HEK293 (cell line): ENCODE measurements at regions not wholly inside any gene's neighbourhood (a gene's known extent, or its start where the extent isn't known, plus 50 kb on each side); places are given as distances from the start of the nearest gene placed in this dataset.

ENCODE experiments used
- CTCF ChIA-PET: fragments of 350-600 bp; formaldehyde crosslinking; extraction: SDS; loops from one replicate; lab custom pipeline; 2021; ENCODE audit warnings: antibody characterized with exemption; lab: Yijun Ruan, JAX
- POLR2A ChIA-PET: fragments of 300-600 bp; formaldehyde crosslinking; extraction: SDS; loops from one replicate; lab custom pipeline; 2020; ENCODE audit warnings: antibody characterized with exemption, inconsistent platforms; lab: Yijun Ruan, JAX
- H3K27ac ChIP-seq: fragments of 200-500 bp; sonication (Bioruptor generic); 2 replicates; pipeline ENCODE4 v1.5.1; 2014; ENCODE audit warnings: low read depth, low read length, control low read depth, inconsistent platforms; ENCODE audit errors: extremely low read depth
- H3K36me3 ChIP-seq, 2 experiments: fragments of 200-500 bp in 1 of 2; sonication (Bioruptor generic) in 1 of 2; 1 replicate in 1 of 2; 2 replicates in 1 of 2; pipeline ENCODE4 v1.5.1; 2014 to 2017; ENCODE audit warnings: inconsistent platforms in 2 of 2, low read length in 2 of 2; ENCODE audit not compliant: control insufficient read depth in 2 of 2, insufficient read depth in 1 of 2
- H3K4me1 ChIP-seq: fragments of 200-500 bp; sonication (Bioruptor generic); 2 replicates; pipeline ENCODE4 v1.5.1; 2014; ENCODE audit warnings: mild to moderate bottlenecking, low read length, inconsistent platforms; ENCODE audit not compliant: control insufficient read depth, insufficient read depth
- H3K4me3 ChIP-seq: 2 replicates; pipeline ENCODE4 v1.5.1; 2011; ENCODE audit warnings: low read depth, mild to moderate bottlenecking, control low read depth, low read length, moderate library complexity
- H3K9me3 ChIP-seq: fragments of 200-500 bp; sonication (Bioruptor generic); 2 replicates; pipeline ENCODE4 v1.5.1; 2014; ENCODE audit warnings: low read depth, low read length, inconsistent platforms; ENCODE audit not compliant: control insufficient read depth, insufficient read depth
- AEBP2 ChIP-seq: fragments of 450-650 bp; formaldehyde crosslinking; IDR thresholded peaks from 2 replicates; pipeline ENCODE4 v1.5.1; 2016; ENCODE audit warnings: missing biosample characterization, missing genetic modification characterization, borderline replicate concordance
- BCL11B ChIP-seq: fragments of 450-650 bp; formaldehyde crosslinking; IDR thresholded peaks from 2 replicates; pipeline ENCODE4 v1.5.1; 2016; ENCODE audit warnings: low read depth, missing biosample characterization, missing genetic modification characterization
- EGR2 ChIP-seq: fragments of 450-650 bp; formaldehyde crosslinking; IDR thresholded peaks from 2 replicates; pipeline ENCODE4 v1.5.1; 2016; ENCODE audit warnings: low read depth, missing biosample characterization, missing genetic modification characterization
- KLF17 ChIP-seq: fragments of 450-650 bp; formaldehyde crosslinking; IDR thresholded peaks from 2 replicates; pipeline ENCODE4 v1.5.1; 2016; ENCODE audit warnings: missing biosample characterization, missing genetic modification characterization
- KLF9 ChIP-seq: fragments of 450-650 bp; formaldehyde crosslinking; IDR thresholded peaks from 2 replicates; pipeline ENCODE4 v1.5.1; 2016; ENCODE audit warnings: missing biosample characterization, missing genetic modification characterization, low read depth
- MZF1 ChIP-seq: fragments of 450-650 bp; formaldehyde crosslinking; IDR thresholded peaks from 2 replicates; pipeline ENCODE4 v1.5.1; 2017; ENCODE audit warnings: missing biosample characterization, missing genetic modification characterization, borderline replicate concordance
- OVOL3 ChIP-seq: fragments of 450-650 bp; formaldehyde crosslinking; IDR thresholded peaks from 2 replicates; pipeline ENCODE4 v1.5.1; 2016; ENCODE audit warnings: missing biosample characterization, missing genetic modification characterization
- PATZ1 ChIP-seq: fragments of 450-650 bp; formaldehyde crosslinking; IDR thresholded peaks from 2 replicates; pipeline ENCODE4 v1.5.1; 2016; ENCODE audit warnings: missing biosample characterization, missing genetic modification characterization
- SP2 ChIP-seq: fragments of 450-650 bp; formaldehyde crosslinking; IDR thresholded peaks from 2 replicates; pipeline ENCODE4 v1.5.1; 2016; ENCODE audit warnings: missing biosample characterization, missing genetic modification characterization
- TCF7L2 ChIP-seq: IDR thresholded peaks from 2 replicates; pipeline ENCODE4 v1.6.1; 2011; ENCODE audit warnings: low read depth, mild to moderate bottlenecking, inconsistent platforms, low read length, moderate library complexity, borderline replicate concordance
- YY1 ChIP-seq: fragments of 450-650 bp; formaldehyde crosslinking; IDR thresholded peaks from 2 replicates; pipeline ENCODE4 v1.5.1; 2018; ENCODE audit warnings: missing biosample characterization, missing genetic modification characterization
- ZNF121 ChIP-seq: fragments of 450-650 bp; formaldehyde crosslinking; IDR thresholded peaks from 2 replicates; pipeline ENCODE4 v1.5.1; 2016; ENCODE audit warnings: missing biosample characterization, missing genetic modification characterization
- ZNF148 ChIP-seq: fragments of 450-650 bp; formaldehyde crosslinking; IDR thresholded peaks from 2 replicates; pipeline ENCODE4 v1.5.0; 2017; ENCODE audit warnings: missing biosample characterization, missing genetic modification characterization, borderline replicate concordance
- ZNF2 ChIP-seq: fragments of 450-650 bp; formaldehyde crosslinking; IDR thresholded peaks from 2 replicates; pipeline ENCODE4 v1.5.1; 2016; ENCODE audit warnings: missing biosample characterization, missing genetic modification characterization
- ZNF311 ChIP-seq: fragments of 450-650 bp; formaldehyde crosslinking; IDR thresholded peaks from 2 replicates; pipeline ENCODE4 v1.5.1; 2017; ENCODE audit warnings: missing biosample characterization, missing genetic modification characterization, borderline replicate concordance
- ZNF394 ChIP-seq: fragments of 450-650 bp; formaldehyde crosslinking; IDR thresholded peaks from 2 replicates; pipeline ENCODE4 v1.5.1; 2016; ENCODE audit warnings: missing biosample characterization, missing genetic modification characterization, mild to moderate bottlenecking, moderate library complexity, borderline replicate concordance
- ZNF501 ChIP-seq: fragments of 450-650 bp; formaldehyde crosslinking; IDR thresholded peaks from 2 replicates; pipeline ENCODE4 v1.5.1; 2016; ENCODE audit warnings: missing biosample characterization, missing genetic modification characterization
- ZNF548 ChIP-seq: fragments of 450-650 bp; formaldehyde crosslinking; IDR thresholded peaks from 2 replicates; pipeline ENCODE4 v1.5.1; 2016; ENCODE audit warnings: missing biosample characterization, missing genetic modification characterization
- ZNF561 ChIP-seq: fragments of 450-650 bp; IDR thresholded peaks from 2 replicates; pipeline ENCODE4 v1.5.1; 2018; ENCODE audit warnings: missing biosample characterization, missing genetic modification characterization, borderline replicate concordance
- ZNF596 ChIP-seq: fragments of 450-650 bp; IDR thresholded peaks from 2 replicates; pipeline ENCODE4 v1.5.0; 2018; ENCODE audit warnings: missing biosample characterization, mild to moderate bottlenecking, missing genetic modification characterization, moderate library complexity
- ZNF623 ChIP-seq: fragments of 450-650 bp; formaldehyde crosslinking; IDR thresholded peaks from 2 replicates; pipeline ENCODE4 v1.5.1; 2016; ENCODE audit warnings: missing biosample characterization, missing genetic modification characterization
- ZNF624 ChIP-seq: fragments of 450-650 bp; formaldehyde crosslinking; IDR thresholded peaks from 2 replicates; pipeline ENCODE4 v1.5.1; 2017; ENCODE audit warnings: missing biosample characterization, missing genetic modification characterization
- ZNF626 ChIP-seq: fragments of 450-650 bp; sonication (Bioruptor Pico); formaldehyde crosslinking; IDR thresholded peaks from 2 replicates; pipeline ENCODE4 v1.5.1; 2018; ENCODE audit warnings: missing biosample characterization, missing genetic modification characterization, inconsistent platforms
- ZNF785 ChIP-seq: fragments of 450-650 bp; formaldehyde crosslinking; IDR thresholded peaks from 2 replicates; pipeline ENCODE4 v1.5.1; 2016; ENCODE audit warnings: missing biosample characterization, missing genetic modification characterization
- ZNF830 ChIP-seq: fragments of 450-650 bp; IDR thresholded peaks from 2 replicates; pipeline ENCODE4 v1.5.0; 2018; ENCODE audit warnings: missing biosample characterization, missing genetic modification characterization, low read depth, mild to moderate bottlenecking, moderate library complexity
- ZNF837 ChIP-seq: fragments of 450-650 bp; formaldehyde crosslinking; IDR thresholded peaks from 2 replicates; pipeline ENCODE4 v1.5.1; 2016; ENCODE audit warnings: missing biosample characterization, missing genetic modification characterization

- Histone ChIP-seq H3K9me3 (no peaks in the 10 kb centered on the region), H3K4me1 (no peaks in the 10 kb centered on the region), H3K27ac (no peak overlapping the region)
- CTCF ChIA-PET, result no interaction called here
- TF ChIP-seq AEBP2 (tag by site-specific recombination), result no peak
- no peak for TF ChIP-seq MZF1 (tag by site-specific recombination)
- TF ChIP-seq, all 188 proteins: peak for 0
- POLR2A ChIA-PET, result no interaction called here
- Histone ChIP-seq H3K4me3 (no peak overlapping the region), H3K36me3 (no peaks in the 10 kb centered on the region)
Measured at GRCh38 chr1:72419229-72419628, 136.9 kb upstream of the NEGR1 start.

- Histone ChIP-seq H3K4me1 (no peaks in the 10 kb centered on the region), H3K9me3 (no peaks in the 10 kb centered on the region), H3K27ac (no peak overlapping the region), H3K36me3 (no peaks in the 10 kb centered on the region), H3K4me3 (no peak overlapping the region)
- no peak for TF ChIP-seq ZNF830 (tag by site-specific recombination)
- TF ChIP-seq ZNF548 (tag by site-specific recombination), result no peak
- no peak for TF ChIP-seq ZNF121 (tag by site-specific recombination)
- no peak for TF ChIP-seq ZNF624 (tag by site-specific recombination)
- TF ChIP-seq ZNF2 (tag by site-specific recombination), result no peak
- no peak for TF ChIP-seq ZNF596 (tag by site-specific recombination)
- TF ChIP-seq ZNF785 (tag by site-specific recombination), result no peak
- TF ChIP-seq ZNF837 (tag by site-specific recombination), result no peak
- TF ChIP-seq SP2 (tag by site-specific recombination), result no peak
- no peak for TF ChIP-seq ZNF394 (tag by site-specific recombination)
- TF ChIP-seq PATZ1 (tag by site-specific recombination), result no peak
- no peak for TF ChIP-seq KLF9 (tag by site-specific recombination)
- TF ChIP-seq TCF7L2, result no peak
- ChIA-PET POLR2A (no interaction called here), CTCF (no interaction called here)
Measured at GRCh38 chr1:72412286-72412685, 129.9 kb upstream of the NEGR1 start.

GRCh38 chr1:72399807-72400206, 117.5 kb upstream of the NEGR1 start:
- no peaks in the 10 kb centered on the region for H3K36me3 ChIP-seq
- ChIA-PET POLR2A (no interaction called here), CTCF (no interaction called here)
- H3K4me1 ChIP-seq, result no peaks in the 10 kb centered on the region
- no peak overlapping the region for H3K27ac ChIP-seq
- H3K4me3 ChIP-seq, result no peak overlapping the region
- no peaks in the 10 kb centered on the region for H3K9me3 ChIP-seq
- no peak for TF ChIP-seq ZNF561
- TF ChIP-seq ZNF626 (tag by site-specific recombination), result no peak
- TF ChIP-seq TCF7L2, result no peak
- peak; percentile 42; the same call in 1 of the 2 replicates for TF ChIP-seq ZNF623
- no peak for TF ChIP-seq ZNF501
- no peak for TF ChIP-seq ZNF311 (tag by site-specific recombination)
- no peak for TF ChIP-seq BCL11B (tag by site-specific recombination)
- TF ChIP-seq YY1 (tag by site-specific recombination), result no peak
- no peak for TF ChIP-seq KLF17 (tag by site-specific recombination)
- no peak for TF ChIP-seq EGR2 (tag by site-specific recombination)
- TF ChIP-seq OVOL3 (tag by site-specific recombination), result no peak
- no peak for TF ChIP-seq ZNF148 (tag by site-specific recombination)
